Activated CD4-positive, alpha-beta memory T cell treated with anti-CD3 and anti-CD28 coated beads, Interleukin-2, amount 10 ng/mL, durations not matched to agents 7 days and 5 days (primary cell): ENCODE measurements at regions not wholly inside any gene's neighbourhood (a gene's known extent, or its start where the extent isn't known, plus 50 kb on each side); places are given as distances from the start of the nearest gene placed in this dataset.
A peak's percentile ranks its signal among the peaks of the same experiment; 100 is the strongest.

ENCODE experiments used
- CTCF ChIA-PET: fragments of 350-600 bp; sonication (Branson Sonifier 250); formaldehyde crosslinking; loops from one replicate; lab custom pipeline; 2021; ENCODE audit warnings: antibody characterized with exemption, inconsistent platforms; lab: Charles Lee
- POLR2A ChIA-PET: fragments of 350-600 bp; sonication (Branson Sonifier 250); formaldehyde crosslinking; loops from one replicate; lab custom pipeline; 2021; ENCODE audit warnings: antibody characterized with exemption; lab: Charles Lee
- DNase-seq: peaks from one replicate; pipeline ENCODE4 v3.0.0-alpha.2; 2020
- H3K27ac Mint-ChIP-seq: one replicate; pipeline ENCODE4 v1.8.0; 2021; ENCODE audit warnings: mild to moderate bottlenecking, mixed read lengths
- H3K27me3 Mint-ChIP-seq: one replicate; pipeline ENCODE4 v1.8.0; 2021; ENCODE audit warnings: mixed read lengths
- H3K36me3 Mint-ChIP-seq: one replicate; pipeline ENCODE4 v1.8.0; 2021; ENCODE audit warnings: low read depth, mixed read lengths
- H3K4me1 Mint-ChIP-seq: one replicate; pipeline ENCODE4 v1.8.0; 2021; ENCODE audit warnings: mixed read lengths
- H3K4me3 Mint-ChIP-seq: one replicate; pipeline ENCODE4 v1.8.0; 2021; ENCODE audit warnings: mild to moderate bottlenecking, mixed read lengths
- H3K9me3 Mint-ChIP-seq: one replicate; pipeline ENCODE4 v1.8.0; 2021; ENCODE audit warnings: mixed read lengths

- ChIA-PET POLR2A (no interaction called here), CTCF (interaction anchor here (1.3 kb wide), 1 partner anchor 8 kb away, joined by 7 read pairs; no protein-coding TSS in a partner anchor)
- H3K4me1 Mint-ChIP-seq, result peaks cover 11% of the 10 kb centered on the region
- no peak overlapping the region for H3K4me3 Mint-ChIP-seq
- H3K27me3 Mint-ChIP-seq, result peaks cover 41% of the 10 kb centered on the region
- no peaks in the 10 kb centered on the region for H3K9me3 Mint-ChIP-seq
- H3K27ac Mint-ChIP-seq, result no peak overlapping the region
- DNase-seq, result peak; percentile 24
- H3K36me3 Mint-ChIP-seq, result no peaks in the 10 kb centered on the region
Observed at GRCh38 chr5:168227973-168228615, 63.4 kb upstream of the WWC1 start.

- Mint-ChIP-seq H3K4me1 (peaks cover 11% of the 10 kb centered on the region), H3K27me3 (peaks cover 41% of the 10 kb centered on the region), H3K9me3 (no peaks in the 10 kb centered on the region), H3K36me3 (no peaks in the 10 kb centered on the region), H3K27ac (no peak overlapping the region), H3K4me3 (no peak overlapping the region)
- ChIA-PET POLR2A (no interaction called here), CTCF (interaction anchor here (1.3 kb wide), 1 partner anchor 9 kb away, joined by 7 read pairs; no protein-coding TSS in a partner anchor)
- DNase-seq, result no peak
Observed at GRCh38 chr5:168228668-168229067, 62.8 kb upstream of the WWC1 start.

DNA sequence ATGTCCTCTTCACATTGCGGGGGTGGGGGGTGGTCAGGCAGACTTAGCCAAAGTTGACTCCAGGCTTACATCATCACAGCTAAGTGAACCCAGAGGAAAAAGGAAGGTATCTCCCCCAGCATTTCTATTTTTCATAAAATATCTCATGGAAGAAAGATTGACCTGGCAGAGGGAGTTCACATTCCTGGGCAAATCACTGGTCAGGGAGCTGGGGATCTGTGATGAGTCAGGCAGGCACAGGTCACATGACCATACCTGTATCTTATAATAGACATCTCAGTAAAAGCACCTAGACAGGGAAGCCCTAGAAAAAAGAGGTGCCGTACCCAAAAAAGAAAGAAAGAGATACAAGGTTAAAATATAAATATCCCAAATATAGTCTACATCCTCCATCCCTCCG lies 57.3 kb upstream of the WWC1 start:
- no peak overlapping the region for H3K4me3 Mint-ChIP-seq
- no peaks in the 10 kb centered on the region for H3K9me3 Mint-ChIP-seq
- no peaks in the 10 kb centered on the region for H3K36me3 Mint-ChIP-seq
- no peak overlapping the region for H3K27ac Mint-ChIP-seq
- no peak for DNase-seq
- ChIA-PET POLR2A (no interaction called here), CTCF (no interaction called here)
- H3K4me1 Mint-ChIP-seq, result no peaks in the 10 kb centered on the region
- peaks cover 25% of the 10 kb centered on the region for H3K27me3 Mint-ChIP-seq

GRCh38 chr5:168238463-168238862 lies 53.0 kb upstream of the WWC1 start:
- H3K9me3 Mint-ChIP-seq, result no peaks in the 10 kb centered on the region
- no peak overlapping the region for H3K27ac Mint-ChIP-seq
- peaks cover 6% of the 10 kb centered on the region for H3K27me3 Mint-ChIP-seq
- H3K36me3 Mint-ChIP-seq, result no peaks in the 10 kb centered on the region
- H3K4me3 Mint-ChIP-seq, result no peak overlapping the region
- H3K4me1 Mint-ChIP-seq, result no peaks in the 10 kb centered on the region
- no peak for DNase-seq
- ChIA-PET POLR2A (no interaction called here), CTCF (interaction anchor here (1.5 kb wide), 1 partner anchor 19 kb away, joined by 4 read pairs; no protein-coding TSS in a partner anchor)

DNA sequence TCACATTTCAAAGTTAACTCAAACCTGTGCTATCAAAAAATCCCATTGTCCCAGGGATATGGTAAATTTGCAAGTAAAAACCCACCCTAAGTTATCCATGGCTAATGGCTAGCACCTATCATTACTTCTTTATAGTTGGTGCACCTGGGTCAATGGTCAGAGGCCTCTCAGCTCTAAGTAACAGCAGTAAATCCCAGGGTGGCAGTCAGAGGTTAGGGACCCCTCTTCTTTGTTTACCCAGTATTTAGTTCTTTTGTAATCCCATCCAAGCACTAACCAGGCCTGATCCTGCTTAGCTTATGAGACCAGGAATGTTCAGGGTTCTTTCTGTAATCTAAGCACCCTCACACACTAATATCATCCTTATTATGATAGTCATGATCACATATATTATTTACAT lies 52.1 kb upstream of the WWC1 start:
- DNase-seq, result no peak
- Mint-ChIP-seq H3K27ac (no peak overlapping the region), H3K36me3 (no peaks in the 10 kb centered on the region), H3K9me3 (no peaks in the 10 kb centered on the region), H3K27me3 (peaks cover 4% of the 10 kb centered on the region), H3K4me3 (no peak overlapping the region), H3K4me1 (no peaks in the 10 kb centered on the region)
- ChIA-PET CTCF (interaction anchor here (1.5 kb wide), 1 partner anchor 20 kb away, joined by 4 read pairs; no protein-coding TSS in a partner anchor), POLR2A (no interaction called here)
